Suprapubic skin (tissue), 4 donors: ENCODE measurements at regions not wholly inside any gene's neighbourhood (a gene's known extent, or its start where the extent isn't known, plus 50 kb on each side); places are given as distances from the start of the nearest gene placed in this dataset.

Experiments used
- DNase-seq, 2 donors: peaks; one replicate each; pipeline ENCODE4 v3.0.0-alpha.2; 2019; ENCODE audit warnings: low spot score in 2 of 2
- H3K27ac ChIP-seq: fragments of 200-600 bp; sonication (generic); one replicate; pipeline ENCODE4 v1.5.1; 2019
- H3K27me3 ChIP-seq: fragments of 200-600 bp; sonication (generic); one replicate; pipeline ENCODE4 v1.5.1; 2019
- H3K36me3 ChIP-seq: fragments of 200-600 bp; sonication (generic); one replicate; pipeline ENCODE4 v1.5.1; 2019
- H3K4me1 ChIP-seq: fragments of 200-600 bp; sonication (generic); one replicate; pipeline ENCODE4 v1.5.1; 2019
- H3K4me3 ChIP-seq: fragments of 200-600 bp; sonication (generic); one replicate; pipeline ENCODE4 v1.5.1; 2019; ENCODE audit warnings: mild to moderate bottlenecking
- H3K9me3 ChIP-seq: fragments of 200-600 bp; sonication (generic); one replicate; pipeline ENCODE4 v1.5.1; 2019
- CTCF ChIP-seq, 2 donors: fragments of 200-600 bp in 1 of 2; fragments of 450-650 bp in 1 of 2; sonication (generic) in 1 of 2; IDR thresholded peaks; one replicate each; pipeline ENCODE4 v1.5.1; 2016 to 2019; ENCODE audit warnings: antibody characterized with exemption in 2 of 2, mild to moderate bottlenecking in 1 of 2, moderate library complexity in 1 of 2
- EP300 ChIP-seq: sonication (generic); formaldehyde crosslinking; IDR thresholded peaks from one replicate; pipeline ENCODE4 v1.6.1; 2017; ENCODE audit warnings: antibody characterized with exemption
- POLR2A ChIP-seq, 2 donors: fragments of 450-650 bp; IDR thresholded peaks; one replicate each; pipeline ENCODE4 v1.6.1; 2017; ENCODE audit warnings: antibody characterized with exemption in 2 of 2, mild to moderate bottlenecking in 2 of 2, moderate library complexity in 2 of 2
- POLR2AphosphoS5 ChIP-seq, 3 donors: sonication (generic); formaldehyde crosslinking; IDR thresholded peaks; one replicate each; pipeline ENCODE4 v1.6.1; 2017; ENCODE audit warnings: antibody characterized with exemption in 3 of 3
- WGBS: methylation state at CpG from one replicate; pipeline ENCODE4 v1.1.5; 2018; 5-methylcytosine and 5-hydroxymethylcytosine counted together

- no peaks in the 10 kb centered on the region for H3K27me3 ChIP-seq
- DNase-seq: no peak
- no peaks in the 10 kb centered on the region for H3K36me3 ChIP-seq
- H3K9me3 ChIP-seq: no peaks in the 10 kb centered on the region
- TF ChIP-seq CTCF (IDR thresholded peaks at IDR 0.05) (no peak), EP300 (no peak), POLR2A (IDR thresholded peaks at IDR 0.05) (no peak), POLR2AphosphoS5 (IDR thresholded peaks at IDR 0.05) (no peak)
- WGBS: 61% methylated on average over 5 of the region's 5 CpGs
- no peaks in the 10 kb centered on the region for H3K4me1 ChIP-seq
- H3K27ac ChIP-seq: no peak overlapping the region
- no peak overlapping the region for H3K4me3 ChIP-seq
Measured at GRCh38 chr3:8279886-8280550, 221.6 kb upstream of the LMCD1 start.

- no peaks in the 10 kb centered on the region for H3K4me1 ChIP-seq
- DNase-seq: no peak
- H3K27me3 ChIP-seq: no peaks in the 10 kb centered on the region
- no peaks in the 10 kb centered on the region for H3K36me3 ChIP-seq
- no peak overlapping the region for H3K27ac ChIP-seq
- no peak overlapping the region for H3K4me3 ChIP-seq
- no peak for TF ChIP-seq POLR2A (IDR thresholded peaks at IDR 0.05)
- no peak for TF ChIP-seq CTCF (IDR thresholded peaks at IDR 0.05)
- no peak for TF ChIP-seq EP300
- no peak for TF ChIP-seq POLR2AphosphoS5 (IDR thresholded peaks at IDR 0.05)
- no peaks in the 10 kb centered on the region for H3K9me3 ChIP-seq
Measured at GRCh38 chr3:8282541-8283165, 219.0 kb upstream of the LMCD1 start.

GRCh38 chr3:8283193-8283592 is 218.4 kb upstream of the LMCD1 start:
- no peaks in the 10 kb centered on the region for H3K27me3 ChIP-seq
- TF ChIP-seq CTCF (IDR thresholded peaks at IDR 0.05): no peak
- no peak for TF ChIP-seq POLR2A (IDR thresholded peaks at IDR 0.05)
- no peak for TF ChIP-seq EP300
- no peak for TF ChIP-seq POLR2AphosphoS5 (IDR thresholded peaks at IDR 0.05)
- H3K27ac ChIP-seq: no peak overlapping the region
- no peaks in the 10 kb centered on the region for H3K36me3 ChIP-seq
- DNase-seq: no peak
- H3K4me1 ChIP-seq: no peaks in the 10 kb centered on the region
- no peaks in the 10 kb centered on the region for H3K9me3 ChIP-seq
- WGBS: 86% methylated on average over 1 of the region's 1 CpG
- H3K4me3 ChIP-seq: no peak overlapping the region

- Histone ChIP-seq H3K4me1 (no peaks in the 10 kb centered on the region), H3K36me3 (no peaks in the 10 kb centered on the region), H3K4me3 (no peak overlapping the region), H3K27ac (no peak overlapping the region), H3K27me3 (no peaks in the 10 kb centered on the region), H3K9me3 (no peaks in the 10 kb centered on the region)
- DNase-seq: no peak
- 63% methylated on average over 5 of the region's 5 CpGs for WGBS
- TF ChIP-seq POLR2AphosphoS5 (IDR thresholded peaks at IDR 0.05): no peak
- no peak for TF ChIP-seq EP300
- TF ChIP-seq POLR2A (IDR thresholded peaks at IDR 0.05): no peak
Measured at GRCh38 chr3:8286086-8286485, 215.5 kb upstream of the LMCD1 start.

- no peak overlapping the region for H3K27ac ChIP-seq
- H3K4me1 ChIP-seq: no peaks in the 10 kb centered on the region
- no peaks in the 10 kb centered on the region for H3K9me3 ChIP-seq
- H3K4me3 ChIP-seq: no peak overlapping the region
- no peaks in the 10 kb centered on the region for H3K36me3 ChIP-seq
- no peak for TF ChIP-seq POLR2A (IDR thresholded peaks at IDR 0.05)
- TF ChIP-seq CTCF (IDR thresholded peaks at IDR 0.05): no peak
- no peak for TF ChIP-seq EP300
- no peak for TF ChIP-seq POLR2AphosphoS5 (IDR thresholded peaks at IDR 0.05)
- H3K27me3 ChIP-seq: no peaks in the 10 kb centered on the region
- no peak for DNase-seq
Measured at GRCh38 chr3:8286749-8287148, 214.9 kb upstream of the LMCD1 start.
